ENCODE measurements at regions not wholly inside any gene's neighbourhood (a gene's known extent, or its start where the extent isn't known, plus 50 kb on each side); places are given as distances from the start of the nearest gene placed in this dataset.

- Histone ChIP-seq H2AK5ac (ENCODE audit: low read depth, low read length) (no peak overlapping the region), H2BK120ac (ENCODE audit: low read depth, low read length) (no peak overlapping the region), H3K79me1 (ENCODE audit: low read depth in 1 of 2, low read length in 2 of 2) (no peaks in the 10 kb centered on the region), H3K4me3 (ENCODE audit: insufficient read depth, low read depth, low read length) (no peak overlapping the region), H4K20me1 (ENCODE audit: insufficient read depth, low read length) (no peaks in the 10 kb centered on the region), H3K56ac (ENCODE audit: extremely low read depth, insufficient read depth, low read length) (no peak overlapping the region), H2BK20ac (ENCODE audit: low read depth, low read length) (no peak overlapping the region), H2BK15ac (ENCODE audit: low read depth, low read length) (no peak overlapping the region), H3K9ac (ENCODE audit: low read depth, low read length) (no peak overlapping the region), H3K27me3 (ENCODE audit: control insufficient read depth, insufficient read depth, low read length) (no peaks in the 10 kb centered on the region), H3K4me1 (ENCODE audit: control insufficient read depth, insufficient read depth, low read length) (no peaks in the 10 kb centered on the region), H4K91ac (ENCODE audit: insufficient read depth, low read depth, low read length) (no peak overlapping the region), H3K14ac (replicated peaks; ENCODE audit: low read depth, low read length) (no peak overlapping the region), H3K23ac (ENCODE audit: low read depth, low read length) (no peak overlapping the region), H3K18ac (ENCODE audit: low read depth, low read length) (no peak overlapping the region), H4K8ac (ENCODE audit: low read depth in 2 of 2, low read length in 2 of 2) (no peak overlapping the region), H3K9me1 (ENCODE audit: insufficient read depth, low read length) (no peaks in the 10 kb centered on the region), H3K27ac (ENCODE audit: insufficient read depth, low read length) (no peak overlapping the region), H3K4me2 (ENCODE audit: low read depth, low read length) (no peak overlapping the region), H3K4ac (ENCODE audit: low read depth, low read length) (no peak overlapping the region), H3K9me3 (ENCODE audit: control insufficient read depth, insufficient read depth, low read length) (no peaks in the 10 kb centered on the region), H3K36me3 (ENCODE audit: control insufficient read depth, insufficient read depth, low read length) (no peaks in the 10 kb centered on the region), H4K5ac (ENCODE audit: low read depth, low read length) (no peak overlapping the region), H2BK5ac (ENCODE audit: low read depth, low read length, poor library complexity, severe bottlenecking) (no peak overlapping the region), H2AFZ (replicated peaks; ENCODE audit: low read length, poor library complexity) (no peak overlapping the region), H2AK9ac (replicated peaks; ENCODE audit: low read depth, low read length, poor library complexity) (no peak overlapping the region)
- in situ Hi-C loops (cut with MboI; ENCODE audit: low sequenced_read_pairs), result no loop called here
- ATAC-seq (ENCODE audit: low read depth), result no peak
- ChIA-PET POLR2A (ENCODE audit: unreplicated experiment) (no interaction called here), CTCF (no interaction called here)
- WGBS, 2 experiments (ENCODE audit: extremely low coverage in 2 of 2, insufficient read length in 1 of 2), result 20% methylated on average over 1 of the region's 3 CpGs; no CpG with 5 or more reads in 1 of the 2 experiments
- intact Hi-C loops (cut with micrococcal nuclease), result no loop called here
- no peak for DNase-seq
- dilution Hi-C loops (cut with HindIII; ENCODE audit: low sequenced_read_pairs, unreplicated experiment), result no loop called here
- no peak for TF ChIP-seq CHD1 (IDR thresholded peaks at IDR 0.05; ENCODE audit: low read depth, low read length)
- TF ChIP-seq MXI1 (IDR thresholded peaks at IDR 0.05; ENCODE audit: borderline replicate concordance, low read depth, low read length), result no peak
- no peak for TF ChIP-seq RAD21 (IDR thresholded peaks at IDR 0.05; ENCODE audit: low read length)
- TF ChIP-seq FOS (IDR thresholded peaks at IDR 0.05; ENCODE audit: low read depth, low read length), result no peak
- no peak for TF ChIP-seq RFX5 (IDR thresholded peaks at IDR 0.05; ENCODE audit: low read depth, low read length)
- no peak for TF ChIP-seq USF2 (IDR thresholded peaks at IDR 0.05; ENCODE audit: low read depth, low read length)
- no peak for TF ChIP-seq SMC3 (IDR thresholded peaks at IDR 0.05; ENCODE audit: low read depth, low read length)
- TF ChIP-seq CEBPB (IDR thresholded peaks at IDR 0.05; ENCODE audit: low read depth, low read length), result no peak
- TF ChIP-seq MAFK (IDR thresholded peaks at IDR 0.05; ENCODE audit: low read depth, low read length), result no peak
- no peak for TF ChIP-seq RCOR1 (IDR thresholded peaks at IDR 0.05; ENCODE audit: insufficient replicate concordance, low read length)
- TF ChIP-seq MAZ (IDR thresholded peaks at IDR 0.05; ENCODE audit: borderline replicate concordance, low read depth, low read length), result no peak
- no peak for TF ChIP-seq CTCF (conservative IDR thresholded peaks at IDR 0.05; ENCODE audit: low read depth, low read length)
- no peak for TF ChIP-seq BHLHE40 (IDR thresholded peaks at IDR 0.05; ENCODE audit: low read depth, low read length)
- no peak for TF ChIP-seq NFE2L2 (IDR thresholded peaks at IDR 0.05; ENCODE audit: low read depth, low read length)
- TF ChIP-seq ELK1 (IDR thresholded peaks at IDR 0.05; ENCODE audit: borderline replicate concordance, low read depth, low read length), result no peak
- TF ChIP-seq POLR2A (IDR thresholded peaks at IDR 0.05; ENCODE audit: low read depth, low read length), result no peak
- no TSS peak for BruUV-seq (replicated peaks)
These were observed 120.0 kb downstream of the ZNF280B start for GRCh38 chr22:22388494-22388893.

Measured in IMR-90 (cell line).